K562 (cell line): ENCODE measurements at regions not wholly inside any gene's neighbourhood (a gene's known extent, or its start where the extent isn't known, plus 50 kb on each side); places are given as distances from the start of the nearest gene placed in this dataset.

Source experiments
- ATAC-seq: fragments of 200-7000 bp; cut with Tn5 transposase; 3 replicates; pipeline ENCODE4 v1.9.1; 2020; ENCODE audit warnings: moderate library complexity
- BruUV-seq: library from RNA; stranded (reverse); fragments of 400-500 nt; replicated peaks from 2 replicates; lab custom pipeline; 2021; lab: Mats Ljungman, UMichigan
- CTCF ChIA-PET: fragments of 300-600 bp; formaldehyde crosslinking; extraction: SDS; loops from one replicate; lab custom pipeline; 2021; ENCODE audit warnings: low intra/inter-chr PET ratio; lab: Yijun Ruan, JAX
- POLR2A ChIA-PET: fragments of 300-600, 350-650 bp; sonication (Branson Sonifier 250); formaldehyde crosslinking; extraction: SDS; loops from one replicate; lab custom pipeline; 2021; ENCODE audit warnings: antibody characterized with exemption, inconsistent platforms; lab: Yijun Ruan, JAX
- DNase-seq, 4 experiments: peaks; one replicate each; pipeline versions ENCODE4 v3.0.0 to v3.0.0-alpha.2; 2011 to 2018; ENCODE audit warnings: low spot score in 3 of 4, mixed read lengths in 3 of 4; ENCODE audit errors: extremely low read depth in 1 of 4
- FAIRE-seq: peaks from 2 replicates; lab custom pipeline; 2011; peaks lifted over from hg19 to GRCh38; lab: Jason Lieb, UNC
- H2AFZ ChIP-seq: 2 replicates; pipeline ENCODE4 v1.6.0; 2011; ENCODE audit warnings: low read depth, low read length, control low read depth, inconsistent platforms
- H3K27ac ChIP-seq: fragments of 200-600 bp; 3 replicates; pipeline ENCODE4 v1.8.0; 2011; ENCODE audit warnings: low read depth, mild to moderate bottlenecking, control low read depth, inconsistent platforms, low read length, moderate library complexity, mixed read lengths; ENCODE audit errors: extremely low read depth
- H3K27me3 ChIP-seq, 2 experiments: fragments of 300-600 bp in 1 of 2; 2 replicates in 1 of 2; 3 replicates in 1 of 2; pipeline versions ENCODE4 v1.6.0 to v1.8.0; 2011; ENCODE audit warnings: inconsistent platforms in 2 of 2, low read length in 2 of 2, mild to moderate bottlenecking in 1 of 2, mixed read lengths in 1 of 2, moderate library complexity in 1 of 2; ENCODE audit not compliant: control insufficient read depth in 2 of 2, insufficient read depth in 2 of 2
- H3K36me3 ChIP-seq: fragments of 300-600 bp; 3 replicates; pipeline ENCODE4 v1.8.0; 2011; ENCODE audit warnings: mild to moderate bottlenecking, low read length, inconsistent platforms; ENCODE audit not compliant: control insufficient read depth, insufficient read depth
- H3K4me1 ChIP-seq, 2 experiments: fragments of 200-600 bp in 1 of 2; replicated peaks in 1 of 2; 2 replicates in 1 of 2; 3 replicates in 1 of 2; pipeline versions ENCODE4 v1.5.1 to v1.8.0; 2011; ENCODE audit warnings: inconsistent platforms in 2 of 2, low read length in 2 of 2, mild to moderate bottlenecking in 1 of 2, mixed read lengths in 1 of 2, moderate library complexity in 1 of 2; ENCODE audit not compliant: control insufficient read depth in 2 of 2, insufficient read depth in 2 of 2
- H3K4me2 ChIP-seq: 2 replicates; pipeline ENCODE4 v1.6.1; 2011; ENCODE audit warnings: low read length, control low read depth, inconsistent platforms, mixed read lengths; ENCODE audit not compliant: insufficient read depth
- H3K4me3 ChIP-seq: fragments of 200-600 bp; sonication (generic), shearing (Covaris generic); 2 replicates; pipeline ENCODE4 v1.5.1; 2016; ENCODE audit warnings: control low read depth, inconsistent platforms
- H3K79me2 ChIP-seq: fragments of 200-600 bp; 3 replicates; pipeline ENCODE4 v1.8.0; 2011; ENCODE audit warnings: low read length, inconsistent platforms; ENCODE audit not compliant: control insufficient read depth, insufficient read depth
- H3K9ac ChIP-seq, 2 experiments: 2 replicates each; pipeline versions ENCODE4 v1.6.0 to v1.6.1; 2011; ENCODE audit warnings: low read depth in 2 of 2, low read length in 2 of 2, control low read depth in 1 of 2, inconsistent platforms in 1 of 2, mild to moderate bottlenecking in 1 of 2, mixed read lengths in 1 of 2; ENCODE audit not compliant: insufficient read depth in 1 of 2
- H3K9me1 ChIP-seq: one replicate; pipeline ENCODE4 v1.6.0; 2011; ENCODE audit warnings: inconsistent platforms, mild to moderate bottlenecking, low read length, moderate library complexity; ENCODE audit not compliant: control insufficient read depth, insufficient read depth
- H3K9me3 ChIP-seq: replicated peaks from 2 replicates; pipeline ENCODE4 v1.5.1; 2011; ENCODE audit warnings: low read depth, low read length, inconsistent platforms; ENCODE audit not compliant: control insufficient read depth, insufficient read depth
- H4K20me1 ChIP-seq: replicated peaks from 2 replicates; pipeline ENCODE4 v1.6.1; 2011; ENCODE audit warnings: low read length, inconsistent platforms, mixed read lengths; ENCODE audit not compliant: control insufficient read depth, insufficient read depth
- CEBPB ChIP-seq: fragments of 450-650 bp; IDR thresholded peaks from 2 replicates; pipeline ENCODE4 v1.6.1; 2016; ENCODE audit warnings: missing genetic modification characterization, missing compliant biosample characterization
- CEBPG ChIP-seq, 3 experiments: fragments of 200-800 bp in 1 of 3; sonication (Bioruptor generic) in 1 of 3; sonication (generic) in 1 of 3; formaldehyde crosslinking in 1 of 3; IDR thresholded peaks in 2 of 3; conservative IDR thresholded peaks in 1 of 3; 2 replicates each; pipeline versions ENCODE4 v1.6.1 to v1.8.0; 2016 to 2022; ENCODE audit warnings: missing compliant biosample characterization in 2 of 3, missing genetic modification characterization in 2 of 3, mild to moderate bottlenecking in 1 of 3, missing genetic modification reagents in 1 of 3
- RREB1 ChIP-seq: fragments of 250-450 bp; sonication (Bioruptor Pico); IDR thresholded peaks from 2 replicates; pipeline ENCODE4 v1.4.0; 2020
- WGBS: fragments of 100-300 bp; shearing (Covaris generic); methylation state at CpG from one replicate; pipeline ENCODE4 v1.1.6; 2016; ENCODE audit warnings: low coverage, mixed read lengths; ENCODE audit not compliant: insufficient coverage; ENCODE audit errors: missing lambda C conversion rate; 5-methylcytosine and 5-hydroxymethylcytosine counted together
- in situ Hi-C: fragments of 300-500 bp; cut with MboI; formaldehyde crosslinking; loops from 4 replicates; pipeline ENCODE4 v1.15.0; 2018; ENCODE audit warnings: inconsistent platforms, mixed read lengths
- intact Hi-C: fragments of 100-400 bp; cut with micrococcal nuclease; formaldehyde crosslinking; loops from 2 replicates; pipeline ENCODE4 v1.14.2; 2022
- TF ChIP-seq, protein P1 (sequence below), 3 experiments: fragments of 200-800 bp in 1 of 3; sonication (Bioruptor generic) in 1 of 3; sonication (generic) in 1 of 3; formaldehyde crosslinking in 1 of 3; IDR thresholded peaks; 2 replicates each; pipeline versions ENCODE4 v1.6.1 to v1.8.0; 2016 to 2022; ENCODE audit warnings: mild to moderate bottlenecking in 2 of 3, missing compliant biosample characterization in 2 of 3, missing genetic modification characterization in 2 of 3, missing genetic modification reagents in 1 of 3
- TF ChIP-seq, protein P2 (sequence below): fragments of 250-450 bp; sonication (Bioruptor Pico); IDR thresholded peaks from 2 replicates; pipeline ENCODE4 v1.4.0; 2020; ENCODE audit warnings: mild to moderate bottlenecking, moderate library complexity

DNA sequence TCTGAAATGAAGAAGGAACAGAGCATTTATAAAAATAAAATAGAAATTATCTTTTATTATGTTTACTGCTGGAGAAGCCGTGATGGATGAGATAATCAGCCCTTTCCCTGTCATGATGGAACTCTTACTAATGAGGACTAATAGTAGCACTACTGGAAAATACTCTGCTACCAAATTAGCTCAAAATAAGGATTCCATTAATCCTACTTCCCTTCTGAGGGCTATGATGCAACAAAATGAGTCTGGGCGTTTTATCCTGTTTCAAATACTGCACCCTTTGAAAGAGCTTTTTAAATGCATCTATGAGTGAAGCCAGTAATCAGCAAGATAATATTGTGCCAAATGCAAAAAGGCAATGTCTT lies 59.3 kb upstream of the CARMIL1 start:
- no peak for DNase-seq
- ChIA-PET POLR2A (no interaction called here), CTCF (no interaction called here)
- H3K9me3 ChIP-seq, result no peaks in the 10 kb centered on the region
- no peaks in the 10 kb centered on the region for H3K79me2 ChIP-seq
- no peaks in the 10 kb centered on the region for H3K36me3 ChIP-seq
- no peak for FAIRE-seq
- H3K9ac ChIP-seq, result no peak overlapping the region
- H2AFZ ChIP-seq, result no peak overlapping the region
- no peaks in the 10 kb centered on the region for H3K9me1 ChIP-seq
- peaks cover 0 to 15% of the 10 kb centered on the region in 2 experiments; a peak in 3 of 5 replicates for H3K27me3 ChIP-seq
- intact Hi-C loops (no loop called here), in situ Hi-C loops (loop anchor here (10.0 kb wide), 1 partner anchor 375 kb away; no protein-coding TSS in a partner anchor)
- H3K27ac ChIP-seq, result no peak overlapping the region
- peak; percentile 25; the same call in 1 of the 2 replicates for TF ChIP-seq CEBPB (tag)
- TF ChIP-seq, protein P1, sequence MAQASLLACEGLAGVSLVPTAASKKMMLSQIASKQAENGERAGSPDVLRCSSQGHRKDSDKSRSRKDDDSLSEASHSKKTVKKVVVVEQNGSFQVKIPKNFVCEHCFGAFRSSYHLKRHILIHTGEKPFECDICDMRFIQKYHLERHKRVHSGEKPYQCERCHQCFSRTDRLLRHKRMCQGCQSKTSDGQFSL (CRISPR knock-in tag; IDR thresholded peaks at IDR 0.05), result no peak
- TF ChIP-seq, protein P1 (tag; IDR thresholded peaks at IDR 0.05), result no peak
- TF ChIP-seq, protein P2, sequence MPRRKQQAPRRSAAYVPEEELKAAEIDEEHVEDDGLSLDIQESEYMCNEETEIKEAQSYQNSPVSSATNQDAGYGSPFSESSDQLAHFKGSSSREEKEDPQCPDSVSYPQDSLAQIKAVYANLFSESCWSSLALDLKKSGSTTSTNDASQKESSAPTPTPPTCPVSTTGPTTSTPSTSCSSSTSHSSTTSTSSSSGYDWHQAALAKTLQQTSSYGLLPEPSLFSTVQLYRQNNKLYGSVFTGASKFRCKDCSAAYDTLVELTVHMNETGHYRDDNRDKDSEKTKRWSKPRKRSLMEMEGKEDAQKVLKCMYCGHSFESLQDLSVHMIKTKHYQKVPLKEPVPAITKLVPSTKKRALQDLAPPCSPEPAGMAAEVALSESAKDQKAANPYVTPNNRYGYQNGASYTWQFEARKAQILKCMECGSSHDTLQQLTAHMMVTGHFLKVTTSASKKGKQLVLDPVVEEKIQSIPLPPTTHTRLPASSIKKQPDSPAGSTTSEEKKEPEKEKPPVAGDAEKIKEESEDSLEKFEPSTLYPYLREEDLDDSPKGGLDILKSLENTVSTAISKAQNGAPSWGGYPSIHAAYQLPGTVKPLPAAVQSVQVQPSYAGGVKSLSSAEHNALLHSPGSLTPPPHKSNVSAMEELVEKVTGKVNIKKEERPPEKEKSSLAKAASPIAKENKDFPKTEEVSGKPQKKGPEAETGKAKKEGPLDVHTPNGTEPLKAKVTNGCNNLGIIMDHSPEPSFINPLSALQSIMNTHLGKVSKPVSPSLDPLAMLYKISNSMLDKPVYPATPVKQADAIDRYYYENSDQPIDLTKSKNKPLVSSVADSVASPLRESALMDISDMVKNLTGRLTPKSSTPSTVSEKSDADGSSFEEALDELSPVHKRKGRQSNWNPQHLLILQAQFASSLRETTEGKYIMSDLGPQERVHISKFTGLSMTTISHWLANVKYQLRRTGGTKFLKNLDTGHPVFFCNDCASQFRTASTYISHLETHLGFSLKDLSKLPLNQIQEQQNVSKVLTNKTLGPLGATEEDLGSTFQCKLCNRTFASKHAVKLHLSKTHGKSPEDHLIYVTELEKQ (CRISPR knock-in tag), result no peak
- no peak for TF ChIP-seq CEBPG (CRISPR knock-in tag; IDR thresholded peaks at IDR 0.05)
- TF ChIP-seq CEBPG (tag; conservative IDR thresholded peaks at IDR 0.05 in 1 of 2, IDR thresholded peaks at IDR 0.05 in 1 of 2), result 0 out of 4 replicates have a peak, but pooled peaks of 1 of the 2 experiments have one; percentile 25
- TF ChIP-seq RREB1 (CRISPR knock-in tag), result no peak
- H3K4me2 ChIP-seq, result no peak overlapping the region
- peaks cover 0 to 5% of the 10 kb centered on the region in 2 experiments; a peak in 1 of 5 replicates for H3K4me1 ChIP-seq
- H4K20me1 ChIP-seq, result no peaks in the 10 kb centered on the region
- no peak overlapping the region for H3K4me3 ChIP-seq
- no TSS peak for BruUV-seq
- no peak for ATAC-seq
- whole genome bisulfite sequencing, result 0% methylated on average over 2 of the region's 2 CpGs
